ENCODE measurements at regions not wholly inside any gene's neighbourhood (a gene's known extent, or its start where the extent isn't known, plus 50 kb on each side); places are given as distances from the start of the nearest gene placed in this dataset.

- intact Hi-C loops (cut with micrococcal nuclease), result no loop called here
- peak overlapping the region; percentile 60 for H3K27ac ChIP-seq (replicated peaks)
- no peaks in the 10 kb centered on the region for H3K9me3 ChIP-seq (replicated peaks)
- no peak overlapping the region for H3K4me3 ChIP-seq
- H3K27me3 ChIP-seq (ENCODE audit: low read depth), result peaks cover 17% of the 10 kb centered on the region
- no peak for TF ChIP-seq CTCF (IDR thresholded peaks at IDR 0.05; ENCODE audit: borderline replicate concordance)
- H3K4me1 ChIP-seq, result peaks cover 4% of the 10 kb centered on the region
- H3K36me3 ChIP-seq, result no peaks in the 10 kb centered on the region
- no peak for DNase-seq
Measured at GRCh38 chr6:165817148-165817547, 154.1 kb upstream of the PDE10A start.

GRCh38 chr6:165814679-165815078 is 151.6 kb upstream of the PDE10A start:
- no peak for TF ChIP-seq CTCF (IDR thresholded peaks at IDR 0.05; ENCODE audit: borderline replicate concordance)
- Histone ChIP-seq H3K27me3 (ENCODE audit: low read depth) (peaks cover 9% of the 10 kb centered on the region), H3K9me3 (replicated peaks) (peaks cover 15% of the 10 kb centered on the region), H3K36me3 (no peaks in the 10 kb centered on the region), H3K4me1 (peaks cover 4% of the 10 kb centered on the region), H3K4me3 (no peak overlapping the region), H3K27ac (replicated peaks) (peak overlapping the region; percentile 60)
- intact Hi-C loops (cut with micrococcal nuclease), result no loop called here
- no peak for DNase-seq

- H3K27me3 ChIP-seq (ENCODE audit: low read depth), result peaks cover 5% of the 10 kb centered on the region
- H3K9me3 ChIP-seq (replicated peaks), result peaks cover 20% of the 10 kb centered on the region
- intact Hi-C loops (cut with micrococcal nuclease), result no loop called here
- DNase-seq, result no peak
- H3K27ac ChIP-seq (replicated peaks), result no peak overlapping the region
- H3K36me3 ChIP-seq, result no peaks in the 10 kb centered on the region
- TF ChIP-seq CTCF (IDR thresholded peaks at IDR 0.05; ENCODE audit: borderline replicate concordance), result no peak
- H3K4me1 ChIP-seq, result peaks cover 9% of the 10 kb centered on the region
- H3K4me3 ChIP-seq, result no peak overlapping the region
Measured at GRCh38 chr6:165811512-165811911, 148.5 kb upstream of the PDE10A start.

GRCh38 chr6:165808021-165808420 is 145.0 kb upstream of the PDE10A start:
- TF ChIP-seq CTCF (IDR thresholded peaks at IDR 0.05; ENCODE audit: borderline replicate concordance), result no peak
- Histone ChIP-seq H3K9me3 (replicated peaks) (peaks cover 20% of the 10 kb centered on the region), H3K4me3 (peak overlapping the region; percentile 21), H3K27ac (replicated peaks) (peak overlapping the region; percentile 71), H3K4me1 (peaks cover 32% of the 10 kb centered on the region), H3K36me3 (no peaks in the 10 kb centered on the region), H3K27me3 (ENCODE audit: low read depth) (peaks cover 17% of the 10 kb centered on the region)
- intact Hi-C loops (cut with micrococcal nuclease), result no loop called here
- DNase-seq, result no peak

GRCh38 chr6:165807249-165807960 is 144.4 kb upstream of the PDE10A start:
- peak overlapping the region; percentile 21 for H3K4me3 ChIP-seq
- DNase-seq, result peak; percentile 38
- no peak for TF ChIP-seq CTCF (IDR thresholded peaks at IDR 0.05; ENCODE audit: borderline replicate concordance)
- H3K4me1 ChIP-seq, result peaks cover 32% of the 10 kb centered on the region
- no peaks in the 10 kb centered on the region for H3K36me3 ChIP-seq
- H3K9me3 ChIP-seq (replicated peaks), result peaks cover 20% of the 10 kb centered on the region
- H3K27me3 ChIP-seq (ENCODE audit: low read depth), result peaks cover 17% of the 10 kb centered on the region
- intact Hi-C loops (cut with micrococcal nuclease), result no loop called here
- peak overlapping the region; percentile 71 for H3K27ac ChIP-seq (replicated peaks)

All from left ventricle myocardium inferior (tissue), 1 donor.